NCI-H524 treated with DMSO at 0.1 percent for 48 hours (cell line): ENCODE measurements at regions not wholly inside any gene's neighbourhood (a gene's known extent, or its start where the extent isn't known, plus 50 kb on each side); places are given as distances from the start of the nearest gene placed in this dataset.

Experiments
- DNase-seq: peaks from one replicate; lab custom pipeline; 2025; lab: John Stamatoyannopoulos, UW

DNA sequence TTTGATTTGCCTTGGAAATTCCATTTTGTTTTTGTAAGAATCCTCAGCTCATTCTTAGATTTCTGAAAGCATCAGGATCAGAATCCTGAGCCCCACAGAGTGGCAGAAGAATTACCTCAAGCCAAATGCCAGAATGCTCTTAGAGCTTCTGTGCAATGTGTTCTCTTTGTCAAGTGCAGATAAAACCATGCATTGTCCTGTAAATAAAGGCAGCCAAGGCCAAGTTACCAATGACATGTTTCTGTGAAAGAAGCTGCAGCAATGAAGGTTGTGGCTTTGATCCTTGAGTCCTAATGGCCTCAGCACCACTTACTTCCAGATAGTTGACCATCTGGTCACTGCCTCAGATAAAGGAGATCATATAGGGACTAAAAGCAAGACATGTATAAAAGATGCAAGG, 343.3 kb upstream of the AKR1E2 start:
- no peak for DNase-seq

DNA sequence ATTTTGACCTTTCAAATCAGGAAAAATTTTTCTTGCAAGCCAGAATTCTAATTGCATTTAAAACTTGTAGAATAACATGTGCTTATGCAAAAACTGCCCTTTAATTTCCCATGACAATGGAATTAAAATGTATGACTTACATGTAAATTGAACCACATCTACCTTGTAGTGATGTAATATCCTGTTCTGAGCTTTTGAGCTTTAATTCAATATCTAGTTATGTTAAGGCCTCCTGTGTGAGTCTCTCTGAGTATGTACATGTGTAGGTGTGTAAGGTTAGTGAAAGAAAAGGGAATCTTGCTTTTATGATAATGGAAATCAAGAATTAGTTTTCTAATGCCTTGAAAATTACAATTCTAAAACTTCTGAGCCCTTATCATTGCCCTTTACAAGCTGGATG, 344.8 kb upstream of the AKR1E2 start:
- DNase-seq = no peak

DNA sequence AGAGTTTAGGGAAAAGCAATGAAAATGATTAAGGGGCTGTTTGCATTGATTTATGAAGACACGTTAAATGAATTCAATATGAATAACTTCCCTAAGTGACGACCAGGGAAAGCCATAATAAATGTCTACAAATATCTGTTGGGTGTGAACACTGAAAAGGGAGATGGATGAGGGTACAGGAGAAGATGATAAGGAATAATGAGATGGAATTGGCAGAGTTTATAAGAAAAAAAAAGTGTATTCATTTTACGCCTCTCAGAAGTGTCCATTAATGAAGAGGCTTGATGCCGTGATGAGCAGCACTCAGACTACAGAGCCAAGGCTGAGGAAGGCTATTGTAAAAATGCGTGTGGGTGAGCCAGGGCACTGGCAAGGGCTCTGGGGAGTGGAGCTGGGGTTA, 346.7 kb upstream of the AKR1E2 start:
- DNase-seq = no peak

DNA sequence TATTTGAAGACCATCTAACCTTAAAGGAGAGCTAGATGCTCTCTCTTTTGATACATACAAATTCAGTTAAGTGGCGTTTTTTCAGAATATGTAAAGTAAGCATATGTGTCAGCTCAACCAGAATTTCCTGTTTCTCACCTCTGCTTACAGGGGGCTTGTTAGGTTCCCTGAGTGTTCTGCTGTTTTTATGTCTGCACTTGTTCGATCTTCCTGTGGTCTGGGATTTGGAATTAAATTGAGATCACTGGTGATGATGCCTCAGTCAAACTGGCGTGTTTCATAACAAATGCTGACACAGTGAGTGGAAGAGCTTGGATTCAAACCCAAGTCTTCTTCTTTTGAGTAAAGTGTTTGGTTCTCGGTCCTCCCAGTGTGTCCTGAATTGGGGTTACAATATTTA, 348.3 kb upstream of the AKR1E2 start:
- no peak for DNase-seq

DNA sequence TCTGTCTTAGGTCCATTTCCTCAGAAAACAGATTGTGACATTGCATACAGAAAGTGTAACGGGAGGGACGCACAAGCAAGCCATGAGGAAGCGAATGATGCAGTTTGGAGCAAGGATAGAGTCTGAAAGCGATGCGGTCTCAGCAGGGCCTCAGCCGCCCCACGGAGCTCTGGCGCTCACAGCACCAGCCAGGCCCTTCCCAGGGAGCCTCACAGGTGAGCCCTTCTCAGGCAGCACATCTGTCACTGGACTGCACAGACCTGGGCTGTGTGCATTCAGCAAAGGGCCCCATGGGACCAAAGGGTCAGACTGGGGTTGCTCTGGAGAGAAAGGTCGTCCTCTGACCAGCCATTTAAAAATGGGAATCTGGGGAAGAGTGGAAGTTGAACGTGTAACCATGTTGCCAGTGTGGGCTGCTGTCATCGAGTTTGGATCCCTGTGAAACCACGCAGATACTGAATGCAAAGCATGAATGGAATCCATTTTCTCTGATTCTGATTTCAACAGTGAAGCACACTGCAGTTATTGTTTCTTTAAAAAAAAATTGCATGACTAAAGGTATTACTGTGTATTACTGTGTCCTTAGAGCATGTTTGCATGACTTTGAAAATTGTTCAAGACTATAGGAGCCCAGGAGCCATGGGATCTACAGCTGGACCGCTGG, 350.0 kb upstream of the AKR1E2 start:
- no peak for DNase-seq

DNA sequence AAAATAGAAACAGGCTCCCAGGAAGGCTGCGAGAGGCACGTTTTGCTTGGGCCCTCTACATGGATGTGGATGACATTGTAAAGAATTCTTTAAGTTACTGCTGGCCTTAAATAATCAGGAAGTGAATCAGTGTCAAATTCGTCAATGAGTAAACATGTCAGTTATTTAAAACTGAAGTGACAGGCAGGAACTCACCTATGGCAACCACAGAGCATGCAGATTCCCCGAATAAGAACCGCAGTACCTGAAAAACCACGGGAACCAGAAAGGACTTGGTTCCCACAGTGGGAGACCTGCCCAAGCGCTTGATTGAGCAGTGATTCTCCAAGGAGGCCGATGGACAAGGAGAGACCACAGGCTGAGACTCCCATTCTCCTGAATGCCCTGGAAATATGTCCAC, 351.2 kb upstream of the AKR1E2 start:
- no peak for DNase-seq

DNA sequence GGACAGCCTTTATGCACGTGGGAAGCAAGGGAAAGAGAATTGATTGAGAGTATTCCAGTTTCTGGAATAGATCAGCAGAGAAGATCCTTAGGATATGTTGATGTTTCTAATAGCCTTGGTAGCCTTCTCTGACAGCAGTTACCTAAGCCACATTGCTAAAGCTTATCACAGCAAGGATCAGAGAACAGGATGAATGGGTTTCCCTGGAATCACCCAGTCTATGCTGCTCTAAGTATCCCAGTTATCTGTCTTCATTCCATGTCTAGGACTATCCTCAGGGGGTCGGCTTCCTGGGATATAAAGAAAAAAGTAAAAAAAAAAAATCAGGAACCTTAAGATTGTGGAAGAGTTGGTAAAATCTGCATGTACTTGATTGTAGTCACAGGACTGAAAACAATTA, 352.0 kb upstream of the AKR1E2 start:
- DNase-seq = no peak

DNA sequence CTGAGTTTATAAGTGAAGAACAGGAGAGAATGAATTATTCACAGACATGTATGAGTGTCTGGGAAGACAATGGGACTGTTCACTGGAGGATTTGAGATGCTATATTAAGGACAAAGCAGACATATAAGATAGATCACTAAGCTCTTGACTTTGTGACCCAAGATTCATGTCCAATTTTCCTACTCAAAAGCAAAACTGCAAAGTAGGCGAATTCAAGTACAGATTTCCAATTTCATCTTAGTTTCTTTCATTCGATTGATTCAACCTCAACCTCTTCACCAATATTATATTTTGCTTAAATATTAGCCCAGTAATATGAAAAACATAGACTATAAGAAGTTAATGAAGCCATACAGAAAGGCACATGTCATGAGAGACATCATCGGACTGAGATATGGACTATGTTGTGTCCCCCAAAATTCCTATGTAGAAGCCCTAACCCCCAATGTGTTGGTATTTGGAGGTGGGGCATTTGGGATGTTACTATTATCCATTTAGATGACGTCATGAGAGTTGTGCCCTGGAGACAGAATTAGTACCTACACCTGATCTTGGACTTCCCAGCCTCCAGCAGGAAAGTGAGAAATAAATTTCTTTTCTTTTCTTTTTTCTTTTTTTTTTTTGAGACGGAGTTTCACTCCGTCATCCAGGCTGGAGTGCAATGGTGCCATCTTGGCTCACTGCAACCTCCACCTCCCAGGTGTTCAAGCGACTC, 353.7 kb upstream of the AKR1E2 start:
- no peak for DNase-seq

DNA sequence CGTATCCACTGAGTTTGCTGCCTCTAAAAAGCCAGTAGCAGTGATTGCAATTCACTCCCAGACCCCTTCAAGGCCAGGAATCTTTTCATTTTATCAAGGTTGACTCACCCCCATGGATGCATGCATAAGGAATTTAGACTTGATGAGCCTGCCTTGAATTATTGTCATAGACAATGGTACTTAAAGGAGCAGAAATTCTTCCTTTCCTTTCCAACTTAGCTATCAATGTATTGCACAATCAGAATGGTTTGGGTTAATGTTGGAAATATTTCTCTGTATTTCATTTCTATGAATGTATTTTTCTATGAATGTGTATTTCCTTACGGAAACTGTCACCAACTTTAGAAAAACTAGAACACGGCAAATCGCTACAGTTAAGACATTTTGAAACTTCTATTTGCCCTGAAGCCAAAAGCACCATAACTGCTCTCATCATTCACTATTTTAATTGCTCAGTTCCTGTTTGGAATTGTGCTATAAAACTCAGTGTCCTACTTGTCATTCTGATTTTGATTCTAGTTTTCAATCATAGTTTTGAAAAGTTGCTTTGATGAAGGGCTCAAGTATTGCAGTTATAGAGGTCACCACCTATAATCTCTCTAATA, 355.7 kb upstream of the AKR1E2 start:
- no peak for DNase-seq

DNA sequence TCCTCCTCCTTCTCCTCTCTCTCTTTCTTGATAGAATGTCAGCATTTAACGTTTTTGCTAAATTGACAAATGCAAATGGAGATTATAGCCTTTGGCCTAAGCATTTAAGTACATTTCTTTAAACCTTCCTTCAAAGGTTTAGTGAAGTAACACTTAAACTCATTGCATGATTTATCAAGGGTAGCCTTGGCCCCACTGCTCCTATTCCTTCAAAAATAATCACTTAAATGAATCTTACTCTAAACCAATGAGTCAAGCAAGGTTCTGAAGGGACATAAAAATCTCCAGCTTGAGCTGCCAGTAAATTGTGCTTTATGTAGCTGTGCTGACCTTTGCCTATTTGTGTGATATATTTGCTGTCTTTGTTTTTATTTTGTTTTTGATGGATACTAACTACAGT, 358.5 kb upstream of the AKR1E2 start:
- DNase-seq = no peak

DNA sequence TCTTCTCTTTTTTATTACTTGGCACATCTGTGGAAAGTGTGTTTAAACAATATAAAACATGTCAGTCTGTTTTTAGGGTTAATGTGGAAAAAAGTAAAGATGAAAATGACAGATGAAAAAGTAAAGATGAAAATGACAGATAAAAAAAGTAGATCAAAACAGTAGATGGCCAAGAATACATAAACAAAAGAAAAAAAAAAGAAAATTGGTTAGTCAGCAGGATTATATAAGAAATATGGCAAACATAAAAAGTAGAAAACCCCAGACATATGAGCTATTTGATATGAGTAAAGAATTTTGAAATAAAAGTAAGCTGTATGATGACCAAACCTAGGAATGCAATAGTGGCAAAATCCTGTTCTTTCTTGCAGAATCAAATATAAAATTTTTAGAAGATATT, 365.7 kb upstream of the AKR1E2 start:
- DNase-seq = no peak

DNA sequence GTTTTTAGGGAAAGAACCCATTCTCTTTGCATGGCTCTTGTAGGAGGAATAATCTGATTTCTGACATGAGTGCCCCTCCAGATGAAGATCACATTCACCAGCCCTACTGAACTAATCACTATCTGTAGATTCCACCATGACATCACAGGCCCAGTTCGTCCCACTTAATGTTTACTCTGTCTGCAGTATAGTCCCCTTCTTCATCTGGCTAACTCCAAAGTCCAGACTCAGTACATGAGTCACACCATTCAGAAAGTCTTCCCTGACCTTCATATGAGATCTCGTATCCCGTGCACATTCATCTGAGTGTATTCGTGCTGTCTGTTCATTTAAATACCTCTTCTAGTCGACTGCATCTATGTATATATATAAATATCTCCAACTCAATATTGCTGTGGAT, 366.5 kb upstream of the AKR1E2 start:
- DNase-seq = no peak

DNA sequence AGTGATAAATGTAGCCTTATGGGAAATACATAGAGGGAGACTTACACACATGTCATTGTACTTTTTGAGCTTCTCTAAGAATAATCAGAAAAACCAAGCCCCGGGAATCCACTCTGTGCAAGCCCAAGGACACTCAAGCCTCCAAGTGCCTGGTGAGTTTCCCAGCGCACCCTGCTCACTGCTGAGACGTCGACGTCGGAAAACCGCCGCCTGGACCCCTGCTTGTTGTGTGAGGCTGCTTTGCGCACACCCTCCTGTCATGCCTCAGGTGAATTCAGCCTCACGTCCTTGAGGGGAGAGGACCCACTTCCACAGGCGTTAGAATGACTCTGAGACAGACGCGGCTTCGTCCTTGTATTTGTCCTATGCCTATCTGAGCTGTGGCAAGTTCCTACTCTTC, 368.4 kb upstream of the AKR1E2 start:
- DNase-seq = no peak

DNA sequence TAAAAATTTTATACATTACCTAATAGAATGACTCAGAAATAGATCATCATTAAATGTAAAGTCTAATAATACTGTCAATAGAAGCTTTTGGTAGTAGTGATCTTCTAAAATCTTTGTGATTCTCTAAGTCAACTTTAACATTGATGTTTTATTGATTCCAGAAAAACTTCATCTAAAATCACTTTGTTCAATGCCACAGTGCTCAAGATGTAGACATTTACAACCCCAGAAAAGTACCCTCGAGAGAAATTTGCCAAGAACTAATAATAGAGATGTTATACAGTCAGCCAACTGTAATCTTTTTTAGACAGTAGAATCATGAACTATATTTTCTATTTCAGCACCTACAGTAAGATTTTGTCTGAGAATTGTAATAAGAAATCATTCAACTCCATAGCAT, 369.2 kb upstream of the AKR1E2 start:
- DNase-seq = no peak

DNA sequence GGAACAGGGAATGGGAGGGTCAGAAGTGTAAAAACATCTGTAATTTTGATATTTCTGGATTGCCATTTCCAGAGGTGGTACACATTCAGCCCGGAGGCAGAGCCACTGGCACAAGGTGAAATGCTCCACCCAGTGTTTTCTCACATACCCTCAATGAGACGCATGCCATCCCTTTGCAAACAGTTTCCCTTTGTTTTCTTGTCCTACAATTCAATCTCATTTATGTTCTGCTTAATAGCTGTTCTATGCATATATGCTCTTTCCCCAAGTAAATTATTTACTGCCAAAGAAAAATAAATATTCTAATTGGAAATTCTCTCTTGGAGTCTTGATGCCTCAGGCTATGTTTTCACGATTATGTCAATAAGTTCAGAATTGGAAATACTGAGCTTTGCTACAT, 369.7 kb upstream of the AKR1E2 start:
- DNase-seq = no peak

DNA sequence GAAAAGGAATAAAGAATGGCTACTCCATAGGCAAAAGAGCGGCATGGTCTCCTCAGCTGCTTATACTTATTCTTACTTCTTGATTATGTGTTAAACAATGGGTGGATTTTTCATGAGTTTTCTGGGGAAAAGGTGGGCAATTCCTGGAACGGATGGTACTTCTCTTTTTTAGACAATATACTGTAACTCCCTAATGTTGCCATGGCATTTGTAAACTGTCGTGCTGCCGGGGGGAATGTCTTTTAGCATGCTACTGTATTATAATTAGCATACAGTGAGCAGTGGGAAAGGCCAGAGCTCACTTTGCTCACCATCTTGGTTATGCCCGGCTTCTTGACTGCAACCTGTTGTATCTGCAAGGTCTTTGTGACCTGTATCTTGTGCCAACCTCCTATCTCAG, 372.1 kb upstream of the AKR1E2 start:
- DNase-seq = no peak

DNA sequence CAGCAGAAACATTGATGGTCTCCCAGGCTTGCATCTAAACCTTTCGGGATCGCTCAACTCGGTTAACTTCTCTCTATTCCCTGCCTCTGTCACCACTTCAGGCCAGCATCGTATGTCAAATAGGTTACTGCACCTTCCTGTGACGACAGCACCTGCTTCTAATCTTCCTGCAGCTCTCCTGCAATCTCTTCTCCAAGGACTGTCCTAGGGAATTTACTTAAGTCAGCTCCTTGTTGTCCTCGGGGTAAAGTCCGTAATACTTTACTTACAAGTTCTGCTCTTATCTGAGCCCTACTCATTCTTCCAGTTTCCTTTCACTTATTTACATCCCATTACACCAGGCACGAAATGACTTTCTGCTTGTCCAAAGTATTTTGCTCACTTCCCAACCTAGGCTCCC, 372.7 kb upstream of the AKR1E2 start:
- no peak for DNase-seq

DNA sequence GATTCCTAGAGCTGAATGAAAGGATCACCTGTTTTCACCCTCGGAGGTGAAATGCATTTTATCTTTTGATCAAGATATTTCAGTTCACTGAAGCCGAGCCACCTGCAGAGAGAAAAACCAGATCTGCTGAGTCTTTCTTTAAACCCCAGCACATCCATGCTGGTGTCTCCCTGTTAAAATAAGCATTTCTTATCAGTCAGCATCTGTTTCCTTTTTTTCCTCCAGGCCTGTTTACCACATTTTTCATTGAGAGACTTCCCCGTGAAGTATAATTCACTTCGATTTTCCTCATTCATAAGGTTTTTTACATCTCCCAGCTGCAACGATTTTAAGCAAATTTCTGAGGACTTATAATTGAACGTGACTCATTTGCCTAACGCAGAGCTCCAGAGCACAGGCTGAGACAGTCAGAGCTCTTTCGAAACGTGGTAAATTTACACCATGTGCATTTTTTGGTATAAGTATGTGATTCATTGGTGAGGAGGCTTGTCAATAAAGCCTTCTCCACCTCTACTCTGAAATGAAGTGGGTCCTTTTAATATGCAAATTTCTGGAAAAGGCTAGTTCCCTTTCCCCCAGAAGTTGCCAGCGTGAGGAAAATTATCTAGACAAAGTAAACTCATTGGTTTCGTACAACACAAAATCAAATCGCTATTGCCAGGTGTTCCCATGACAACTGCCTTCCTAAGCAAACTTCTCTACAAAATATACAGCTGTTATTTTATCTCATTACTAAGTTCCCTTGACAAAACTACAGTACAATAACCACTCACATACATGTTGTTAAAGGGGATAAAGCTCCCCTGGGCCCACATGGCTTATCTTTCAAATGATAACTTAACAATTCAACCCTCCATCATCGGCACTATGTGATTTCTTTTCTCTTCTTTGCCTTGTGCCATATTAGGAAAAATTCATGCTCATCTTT, 374.8 kb upstream of the AKR1E2 start:
- no peak for DNase-seq

DNA sequence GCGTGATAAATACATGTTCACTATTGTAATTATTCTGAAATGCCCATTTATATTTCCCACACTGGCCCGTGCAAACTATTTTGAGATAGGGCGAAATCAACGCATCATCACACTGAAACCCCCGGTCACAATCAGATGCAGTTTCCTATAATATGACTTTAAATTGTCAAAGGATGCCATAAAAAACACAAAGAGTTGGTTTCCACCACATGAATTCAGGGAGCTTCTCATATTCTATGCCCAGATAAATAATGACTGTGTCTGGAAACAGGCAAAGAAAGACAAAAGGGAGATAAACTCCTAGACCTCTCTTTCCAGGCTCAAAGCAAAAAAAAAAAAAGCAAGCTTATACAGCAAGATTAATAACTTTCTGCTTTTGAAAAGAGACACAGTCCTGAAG, 375.8 kb upstream of the AKR1E2 start:
- DNase-seq = no peak

DNA sequence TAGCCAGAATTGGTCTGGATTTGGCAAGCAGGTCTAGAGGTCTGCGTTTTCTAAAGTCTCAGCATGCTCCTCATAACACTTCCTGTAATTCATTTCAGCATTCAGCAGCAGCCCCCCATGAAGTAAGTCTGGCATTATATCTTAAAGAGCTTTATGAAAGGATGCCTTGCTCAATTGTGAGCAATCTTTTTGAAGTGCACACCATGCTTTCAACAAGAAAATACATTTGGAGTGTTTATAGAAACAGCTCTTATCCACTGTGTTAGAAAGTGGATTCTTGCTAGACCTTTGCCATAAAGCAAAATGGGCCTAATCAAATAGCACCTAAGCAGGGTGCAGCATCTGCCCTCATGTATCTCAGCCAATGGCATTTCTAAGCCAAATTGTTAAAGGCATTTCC, 378.0 kb upstream of the AKR1E2 start:
- no peak for DNase-seq

DNA sequence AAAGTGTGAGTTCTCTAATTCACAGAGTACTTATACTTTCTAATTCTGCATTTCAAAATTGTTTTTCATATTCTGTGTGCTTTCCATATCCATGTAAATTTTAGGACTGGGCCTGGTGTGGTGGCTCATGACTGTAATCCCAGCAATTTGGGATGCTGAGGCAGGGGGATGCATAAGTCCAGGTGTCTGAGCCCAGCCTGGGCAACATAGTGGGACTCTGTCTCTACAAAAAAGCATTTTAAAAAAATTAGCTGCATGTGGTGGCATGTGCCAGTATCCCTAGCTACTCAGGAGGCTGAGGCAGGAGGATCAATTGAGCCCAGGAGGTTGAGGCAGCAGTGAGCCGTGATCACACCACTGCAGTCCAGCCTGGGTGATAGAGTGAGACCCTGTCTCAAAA, 382.6 kb upstream of the AKR1E2 start:
- no peak for DNase-seq

DNA sequence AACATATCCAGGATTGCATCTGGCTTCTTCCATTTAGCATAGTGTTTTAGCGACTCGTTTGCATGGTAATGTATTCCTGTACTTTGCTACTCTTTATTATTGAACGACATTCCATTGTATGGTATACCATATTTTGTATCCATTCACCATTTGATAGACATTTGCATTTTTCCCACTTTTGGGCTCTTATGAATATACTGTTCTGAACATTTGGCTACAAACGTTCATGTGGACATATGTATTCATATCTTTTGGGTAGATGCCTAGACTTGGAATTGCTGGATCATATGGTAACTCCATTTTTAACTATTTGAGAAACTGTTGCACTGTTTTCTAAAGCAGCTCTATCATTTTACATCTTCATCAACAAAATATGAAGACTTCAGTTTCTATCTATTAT, 383.7 kb upstream of the AKR1E2 start:
- DNase-seq = no peak

DNA sequence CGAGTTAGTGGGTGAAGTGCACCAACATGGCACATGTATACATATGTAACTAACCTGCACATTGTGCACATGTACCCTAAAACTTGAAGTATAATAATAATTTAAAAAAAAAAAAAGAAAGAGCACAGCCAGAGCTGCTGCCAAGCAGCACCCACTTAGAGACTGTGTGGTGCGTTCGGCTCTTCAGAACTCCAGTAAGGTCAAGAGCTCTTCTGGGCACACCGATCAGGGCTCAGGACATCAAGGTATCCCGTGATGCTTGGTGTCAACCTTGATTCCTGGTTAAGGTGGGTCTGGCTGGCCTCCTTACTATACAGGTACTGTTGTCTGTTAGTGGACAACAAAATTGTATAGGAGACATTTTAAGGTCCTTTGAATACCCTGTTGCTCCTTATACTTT, 385.7 kb upstream of the AKR1E2 start:
- no peak for DNase-seq
